GM19025 (cell line): ENCODE measurements at regions not wholly inside any gene's neighbourhood (a gene's known extent, or its start where the extent isn't known, plus 50 kb on each side); places are given as distances from the start of the nearest gene placed in this dataset.
"Not testable (repeated sequence)": the region's sequence is repeated elsewhere in the genome, so short reads cannot be mapped to it uniquely, and the experiment has no call there.

Experiments
- ATAC-seq: cut with Tn5 transposase; IDR thresholded peaks from one replicate; pipeline ENCODE4 v1.9.1; 2021; ENCODE audit warnings: mild to moderate bottlenecking, low read depth, moderate library complexity; ENCODE audit not compliant: unreplicated experiment

DNA sequence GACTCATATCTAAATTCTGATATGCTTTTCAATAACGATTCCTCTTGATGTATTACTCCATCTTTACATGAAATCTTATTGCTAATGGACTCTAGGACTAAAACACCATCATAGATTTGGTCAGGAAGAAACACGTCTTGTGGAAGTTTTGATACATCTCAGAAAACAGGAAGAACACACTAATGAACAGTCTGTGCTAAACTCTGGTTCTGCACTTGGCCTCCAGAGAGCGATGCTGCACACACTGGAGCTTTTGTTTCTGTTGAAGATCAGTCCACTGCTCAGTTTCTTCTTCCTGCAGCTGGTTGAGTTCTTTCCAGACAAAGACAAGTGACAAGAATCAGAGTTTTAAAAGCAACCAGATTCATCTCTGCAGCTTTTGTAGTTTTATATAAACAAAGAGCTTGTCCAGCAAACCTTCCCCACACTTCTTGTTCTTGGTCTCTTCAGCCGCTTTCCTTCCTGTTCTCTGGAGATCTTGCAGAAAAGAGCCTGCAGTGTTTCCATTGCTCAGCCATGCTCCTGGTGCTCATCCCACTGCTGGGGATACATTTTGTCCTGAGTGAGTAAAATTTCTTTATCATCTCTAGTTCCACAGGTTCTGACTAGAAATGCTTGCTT, 229.1 kb upstream of the OR4E1 start:
- no peak for ATAC-seq

DNA sequence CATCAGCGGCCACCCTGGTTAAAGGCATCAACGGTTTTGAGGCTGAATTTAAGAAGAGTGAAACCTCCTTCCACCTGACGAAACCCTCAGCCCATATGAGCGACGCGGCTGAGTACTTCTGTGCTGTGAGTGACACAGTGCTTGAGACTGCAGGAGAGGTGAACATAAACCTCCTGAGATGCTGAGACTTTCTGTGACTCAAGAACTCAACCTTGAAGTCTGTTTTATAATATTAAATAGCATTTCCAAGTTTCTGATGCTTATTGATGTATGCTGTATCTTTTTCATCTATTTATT, 221.2 kb upstream of the OR4E1 start:
- ATAC-seq: not testable (repeated sequence)

DNA sequence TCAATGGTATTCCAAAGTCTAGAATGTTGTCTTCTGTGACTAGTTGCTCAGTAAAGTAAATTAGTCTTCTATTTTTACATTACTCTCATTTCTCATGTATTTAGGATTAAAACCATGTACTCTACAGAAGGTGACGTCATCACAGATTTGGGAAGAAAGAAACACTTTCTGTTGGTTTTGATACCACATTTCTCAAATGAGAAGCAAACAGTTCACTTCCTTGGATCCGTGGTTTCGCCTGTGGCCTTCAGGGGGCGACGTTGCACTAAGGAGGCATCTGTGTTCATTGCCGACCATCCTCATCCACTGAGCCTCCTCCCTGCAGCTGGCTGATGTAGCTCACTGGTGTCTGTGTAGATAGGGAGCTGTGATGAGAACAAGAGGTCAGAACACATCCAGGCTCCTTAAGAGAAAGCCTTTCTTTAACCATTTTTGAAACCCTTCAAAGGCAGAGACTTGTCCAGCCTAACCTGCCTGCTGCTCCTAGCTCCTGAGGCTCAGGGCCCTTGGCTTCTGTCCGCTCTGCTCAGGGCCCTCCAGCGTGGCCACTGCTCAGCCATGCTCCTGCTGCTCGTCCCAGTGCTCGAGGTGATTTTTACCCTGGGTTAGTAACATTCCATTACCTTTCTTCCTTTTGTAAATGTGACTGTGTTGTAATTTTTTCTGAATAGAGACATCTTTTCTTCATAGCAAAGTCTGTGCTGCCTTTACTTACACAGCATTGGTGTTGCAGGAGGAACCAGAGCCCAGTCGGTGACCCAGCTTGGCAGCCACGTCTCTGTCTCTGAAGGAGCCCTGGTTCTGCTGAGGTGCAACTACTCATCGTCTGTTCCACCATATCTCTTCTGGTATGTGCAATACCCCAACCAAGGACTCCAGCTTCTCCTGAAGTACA, 220.6 kb upstream of the OR4E1 start:
- no peak for ATAC-seq

DNA sequence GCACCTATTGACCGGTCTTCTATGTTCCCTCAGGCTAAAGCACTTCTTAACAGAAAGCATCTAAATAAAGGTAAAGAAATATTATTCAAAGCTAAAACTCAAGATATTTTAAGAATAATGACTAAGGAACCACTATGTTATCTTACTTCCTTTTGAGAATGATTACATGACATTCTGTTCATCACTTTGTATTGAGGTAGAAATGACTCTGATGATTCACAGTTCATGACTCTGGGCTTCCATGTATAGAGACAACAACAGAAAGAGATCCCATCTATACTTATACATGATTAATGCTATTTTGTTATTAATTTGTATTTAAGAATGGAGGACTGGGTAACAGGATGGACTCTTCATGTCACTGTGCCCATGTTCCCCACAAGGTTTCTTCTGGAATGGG, 218.3 kb upstream of the OR4E1 start:
- ATAC-seq: no peak

DNA sequence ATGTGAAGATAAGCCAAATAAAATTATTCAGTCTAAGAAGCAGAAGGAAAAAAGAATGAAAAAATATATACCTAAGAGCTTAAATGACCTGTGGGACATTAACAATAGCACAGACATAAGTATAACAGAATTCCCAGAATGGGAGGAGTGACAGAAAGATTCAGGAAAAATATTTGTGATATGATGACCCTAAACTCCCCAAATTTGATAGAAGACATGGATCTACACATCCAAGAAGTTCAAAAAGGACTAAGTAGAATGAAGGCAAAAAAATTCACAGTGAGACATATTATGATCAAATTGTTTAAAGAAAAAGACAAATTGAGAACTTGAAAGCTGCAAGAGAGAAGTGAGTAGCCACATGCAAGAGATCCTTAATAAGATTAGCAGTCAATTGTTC, 211.4 kb upstream of the OR4E1 start:
- no peak for ATAC-seq

DNA sequence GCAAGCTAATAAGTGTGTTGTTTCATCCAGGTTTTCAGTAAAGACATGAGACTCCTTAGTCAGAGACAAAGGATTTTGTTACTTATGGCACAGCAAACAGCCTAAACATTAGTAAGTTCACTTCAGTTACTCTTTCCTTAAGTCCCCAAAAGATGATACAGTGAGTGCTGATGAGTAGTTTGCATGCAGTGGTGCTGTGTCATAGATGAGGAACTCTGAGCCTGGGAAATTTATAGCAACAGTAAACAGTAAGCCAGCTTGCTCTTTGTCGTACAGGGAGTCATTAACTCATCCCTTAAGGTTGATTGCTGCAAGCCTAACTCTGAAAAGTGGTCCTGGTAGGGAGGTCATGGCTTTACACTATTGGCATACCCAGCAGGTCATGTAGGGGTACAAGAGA, 208.6 kb upstream of the OR4E1 start:
- no peak for ATAC-seq

DNA sequence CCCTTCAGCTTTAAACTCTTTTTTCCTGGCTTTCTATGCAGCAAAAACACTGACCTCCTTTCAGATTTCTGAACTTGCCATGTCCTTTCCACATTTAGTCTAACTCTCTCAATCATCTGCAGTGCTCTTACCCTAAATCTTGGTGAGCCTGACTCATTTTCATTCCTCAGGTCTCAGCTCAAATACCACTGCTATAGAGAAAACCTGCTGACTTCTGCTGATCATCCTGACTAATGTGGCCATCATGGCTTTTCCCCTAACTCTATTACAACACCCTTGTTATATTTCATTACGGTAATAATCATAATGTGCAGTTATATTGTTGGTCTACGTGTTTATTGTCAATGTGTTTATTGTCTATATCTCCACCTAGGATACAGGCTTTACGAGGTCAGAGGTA, 207.3 kb upstream of the OR4E1 start:
- no peak for ATAC-seq

DNA sequence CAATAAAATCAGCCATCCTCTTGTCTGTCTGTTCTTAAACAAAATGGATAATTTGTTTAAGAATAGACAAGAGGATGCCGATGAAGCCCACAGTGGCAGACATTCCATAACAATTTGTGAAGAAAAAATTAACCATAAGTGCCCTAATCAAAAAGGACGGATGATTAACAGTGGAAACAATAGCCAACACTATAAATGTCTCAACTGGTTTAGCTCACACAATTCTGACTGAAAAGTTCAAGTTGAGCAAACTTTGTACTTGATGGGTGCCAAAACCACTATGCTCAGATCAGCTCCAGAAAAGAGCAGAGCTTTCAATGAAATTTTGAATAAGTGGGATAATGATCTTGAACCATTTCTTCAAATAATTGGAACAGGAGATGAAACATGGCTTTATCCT, 202.2 kb upstream of the OR4E1 start:
- no peak for ATAC-seq

DNA sequence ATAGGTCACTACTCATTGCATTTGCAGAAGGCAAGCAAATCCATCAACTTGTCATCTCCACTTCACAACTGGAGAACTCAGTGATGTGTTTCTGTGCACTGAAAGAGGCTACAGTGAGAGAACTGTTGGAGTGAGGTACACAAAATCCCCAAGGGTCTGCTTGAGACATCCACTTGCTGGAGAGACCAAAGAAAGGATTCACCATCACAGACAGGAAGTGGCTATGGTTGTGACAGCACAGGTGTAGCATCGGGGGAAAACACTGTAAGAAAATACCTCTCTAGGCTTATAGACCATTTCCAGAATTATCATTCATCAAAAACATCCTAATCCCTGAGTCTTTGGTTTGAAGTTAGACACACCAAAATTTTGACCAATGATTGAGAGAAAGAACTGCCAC, 201.3 kb upstream of the OR4E1 start:
- no peak for ATAC-seq

DNA sequence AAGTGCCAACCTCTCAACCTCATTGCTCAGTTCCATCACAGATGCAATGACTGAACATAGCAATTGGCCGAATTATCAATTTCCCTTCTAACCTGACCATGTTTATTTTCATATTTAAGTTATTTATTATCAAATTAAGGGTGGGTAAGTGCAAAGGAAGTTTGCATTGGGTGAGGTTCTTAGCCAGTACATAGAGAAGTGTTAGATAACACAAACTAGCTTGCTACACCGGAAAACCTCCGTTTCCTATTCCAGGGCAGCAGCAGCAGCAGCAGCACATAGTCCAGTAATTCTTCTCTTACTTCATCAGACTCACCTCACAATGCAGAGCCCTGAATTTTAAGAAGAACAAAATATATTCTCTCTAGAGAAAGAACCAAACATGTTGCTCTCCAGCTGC, 200.5 kb upstream of the OR4E1 start:
- no peak for ATAC-seq

DNA sequence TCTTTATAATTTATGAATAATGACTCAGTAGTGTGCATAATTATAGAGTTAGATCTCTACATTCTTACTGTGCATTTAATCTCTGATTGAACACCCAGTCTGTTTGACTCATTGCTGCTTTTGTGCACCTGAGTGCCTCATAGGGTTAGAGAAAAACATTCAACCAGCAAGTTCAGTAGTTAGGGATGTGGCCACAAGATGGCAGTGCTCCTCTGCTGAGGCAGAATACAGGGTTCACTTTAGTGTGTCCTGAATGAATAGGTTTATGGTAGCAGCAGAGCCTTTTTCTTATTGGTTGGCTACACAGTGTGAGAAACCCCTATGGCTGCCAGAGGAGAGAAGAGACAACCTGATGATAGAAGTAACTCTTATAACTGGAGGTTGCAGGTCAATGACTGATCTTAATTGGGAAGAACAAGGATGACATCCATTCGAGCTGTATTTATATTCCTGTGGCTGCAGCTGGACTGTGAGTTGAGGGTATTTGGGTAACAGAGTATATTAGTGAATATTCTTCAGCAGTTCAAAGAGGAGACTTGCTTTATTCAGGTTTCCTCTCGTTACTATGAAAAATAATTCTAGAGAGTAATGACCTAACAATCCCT, 194.9 kb upstream of the OR4E1 start:
- ATAC-seq: peak; percentile 64

DNA sequence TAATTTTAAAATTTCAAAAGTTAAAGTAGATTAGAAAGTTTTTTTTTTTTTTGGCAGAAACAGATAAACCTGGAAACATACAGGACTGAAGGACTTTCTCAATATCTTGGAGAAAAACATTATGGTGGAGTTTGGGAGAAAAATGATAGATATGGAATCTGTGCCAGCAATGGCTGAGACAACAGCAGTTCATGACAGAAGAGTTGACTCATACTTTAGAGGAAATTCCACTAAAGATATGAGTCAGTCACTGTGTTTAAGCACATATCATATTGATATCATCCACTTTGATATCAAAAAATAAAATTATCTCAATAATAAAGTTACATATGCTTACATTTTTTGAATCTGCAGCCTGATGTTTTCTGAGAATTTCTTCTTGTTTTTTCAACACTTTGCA, 193.9 kb upstream of the OR4E1 start:
- no peak for ATAC-seq

DNA sequence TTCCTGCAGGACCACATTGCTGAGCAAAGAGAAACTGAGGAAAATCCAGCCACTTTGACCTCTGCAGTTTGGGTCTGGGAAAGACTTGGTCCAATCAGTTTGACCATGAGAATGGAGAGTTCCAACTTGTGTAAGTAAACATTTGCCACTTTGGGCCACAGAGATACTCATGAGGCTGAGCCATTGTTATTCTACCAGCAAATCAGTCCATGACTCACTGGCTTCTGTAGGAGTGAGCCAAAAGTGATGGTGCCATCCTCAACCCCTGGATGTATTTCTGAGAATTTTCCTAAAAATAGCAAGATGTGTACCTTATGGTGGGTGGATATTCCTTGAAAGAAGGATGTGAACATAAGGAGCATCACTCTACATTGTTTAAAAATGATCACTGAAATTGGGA, 192.9 kb upstream of the OR4E1 start:
- no peak for ATAC-seq

DNA sequence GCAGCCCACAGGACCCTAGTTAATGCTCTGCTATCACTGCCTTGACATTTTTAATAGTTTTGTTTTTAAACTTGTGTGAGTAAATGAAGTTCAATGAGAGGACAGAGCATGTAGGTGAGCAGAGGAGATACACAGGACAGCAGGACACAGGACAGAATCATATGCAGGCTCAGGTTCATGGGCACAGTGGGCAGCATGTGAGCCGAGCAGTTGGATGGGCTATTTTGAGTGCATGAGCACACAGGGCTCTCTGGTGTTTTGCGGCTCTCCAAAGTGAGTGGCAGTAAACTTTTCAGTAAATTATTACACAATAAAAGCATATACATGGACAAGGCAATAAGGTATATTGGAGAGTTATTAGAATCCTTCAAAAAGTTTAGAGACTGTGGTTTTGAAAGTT, 189.7 kb upstream of the OR4E1 start:
- ATAC-seq: no peak

DNA sequence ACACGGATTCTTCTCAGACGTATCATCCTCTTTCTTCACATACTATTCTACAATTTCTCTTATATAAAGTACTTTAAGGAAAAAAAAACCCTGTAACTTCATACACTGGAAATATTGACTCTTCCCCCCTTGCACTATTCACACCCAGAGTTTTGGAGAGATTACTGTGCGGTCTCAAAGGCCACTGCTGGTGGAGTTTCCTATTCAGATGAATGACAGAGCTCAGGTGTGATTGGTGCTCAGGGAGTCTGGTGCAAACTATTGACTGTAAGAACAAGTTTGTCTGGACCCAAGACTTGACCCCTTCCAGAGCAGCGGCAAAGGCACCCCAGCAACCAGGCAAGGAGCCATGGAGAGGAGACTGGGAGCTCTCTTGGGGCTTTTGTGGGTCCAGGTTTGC, 187.5 kb upstream of the OR4E1 start:
- ATAC-seq: no peak

DNA sequence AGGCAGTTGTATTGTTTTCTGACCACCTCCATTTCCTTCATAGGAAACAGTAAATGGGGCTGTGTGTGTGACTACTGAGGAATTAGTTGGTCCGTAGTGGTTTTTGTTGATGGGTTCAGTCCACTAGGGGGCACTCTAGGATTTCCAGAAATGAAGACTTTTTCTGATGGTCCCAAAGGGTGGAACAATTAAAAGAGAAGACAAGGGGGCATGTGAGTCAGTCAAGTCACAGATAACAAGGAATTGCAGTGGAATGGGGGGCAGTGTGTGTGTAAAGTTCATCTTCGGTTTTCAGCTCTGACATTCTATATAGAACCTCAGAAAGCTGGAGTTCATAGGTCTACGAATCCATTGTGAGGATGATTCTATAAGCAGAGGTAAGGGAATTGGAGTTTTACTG, 186.6 kb upstream of the OR4E1 start:
- ATAC-seq: no peak

DNA sequence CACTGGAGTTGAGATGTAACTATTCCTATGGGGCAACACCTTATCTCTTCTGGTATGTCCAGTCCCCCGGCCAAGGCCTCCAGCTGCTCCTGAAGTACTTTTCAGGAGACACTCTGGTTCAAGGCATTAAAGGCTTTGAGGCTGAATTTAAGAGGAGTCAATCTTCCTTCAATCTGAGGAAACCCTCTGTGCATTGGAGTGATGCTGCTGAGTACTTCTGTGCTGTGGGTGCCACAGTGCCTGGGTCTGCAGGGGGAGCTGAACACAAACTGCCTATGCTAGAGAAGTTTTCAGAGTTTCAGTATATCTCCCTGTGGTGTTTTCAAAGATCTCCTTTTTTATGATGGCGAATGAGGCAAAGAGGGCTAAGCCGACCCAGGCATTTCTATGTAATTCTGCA, 179.2 kb upstream of the OR4E1 start:
- no peak for ATAC-seq

DNA sequence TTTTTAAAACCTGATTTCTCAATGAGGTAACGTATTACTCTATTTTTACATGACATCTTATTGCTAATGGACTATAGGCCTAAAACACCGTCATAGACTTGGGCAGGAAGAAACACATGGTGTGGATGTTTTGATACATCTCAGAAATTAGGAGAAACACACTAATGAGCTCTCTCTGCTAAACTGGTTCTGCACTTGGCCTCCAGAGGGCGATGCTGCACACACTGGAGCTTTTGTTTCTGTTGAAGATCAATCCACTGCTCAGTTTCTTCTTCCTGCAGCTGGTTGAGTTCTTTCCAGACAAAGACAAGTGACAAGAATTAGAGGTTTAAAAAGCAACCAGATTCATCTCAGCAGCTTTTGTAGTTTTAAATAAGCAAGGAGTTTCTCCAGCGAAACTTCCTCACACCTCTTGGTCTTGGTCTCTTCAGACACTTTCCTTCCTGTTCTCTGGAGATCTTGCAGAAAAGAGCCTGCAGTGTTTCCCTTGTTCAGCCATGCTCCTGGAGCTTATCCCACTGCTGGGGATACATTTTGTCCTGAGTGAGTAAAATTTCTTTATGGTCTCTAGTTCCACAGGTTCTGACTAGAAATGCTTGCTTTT, 178.5 kb upstream of the OR4E1 start:
- no peak for ATAC-seq

DNA sequence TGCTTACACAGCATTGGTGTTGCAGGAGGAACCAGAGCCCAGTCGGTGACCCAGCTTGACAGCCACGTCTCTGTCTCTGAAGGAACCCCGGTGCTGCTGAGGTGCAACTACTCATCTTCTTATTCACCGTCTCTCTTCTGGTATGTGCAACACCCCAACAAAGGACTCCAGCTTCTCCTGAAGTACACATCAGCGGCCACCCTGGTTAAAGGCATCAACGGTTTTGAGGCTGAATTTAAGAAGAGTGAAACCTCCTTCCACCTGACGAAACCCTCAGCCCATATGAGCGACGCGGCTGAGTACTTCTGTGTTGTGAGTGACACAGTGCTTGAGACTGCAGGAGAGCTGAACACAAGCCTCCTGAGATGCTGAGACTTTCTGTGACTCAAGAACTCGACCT, 173.3 kb upstream of the OR4E1 start:
- not testable (repeated sequence) for ATAC-seq

DNA sequence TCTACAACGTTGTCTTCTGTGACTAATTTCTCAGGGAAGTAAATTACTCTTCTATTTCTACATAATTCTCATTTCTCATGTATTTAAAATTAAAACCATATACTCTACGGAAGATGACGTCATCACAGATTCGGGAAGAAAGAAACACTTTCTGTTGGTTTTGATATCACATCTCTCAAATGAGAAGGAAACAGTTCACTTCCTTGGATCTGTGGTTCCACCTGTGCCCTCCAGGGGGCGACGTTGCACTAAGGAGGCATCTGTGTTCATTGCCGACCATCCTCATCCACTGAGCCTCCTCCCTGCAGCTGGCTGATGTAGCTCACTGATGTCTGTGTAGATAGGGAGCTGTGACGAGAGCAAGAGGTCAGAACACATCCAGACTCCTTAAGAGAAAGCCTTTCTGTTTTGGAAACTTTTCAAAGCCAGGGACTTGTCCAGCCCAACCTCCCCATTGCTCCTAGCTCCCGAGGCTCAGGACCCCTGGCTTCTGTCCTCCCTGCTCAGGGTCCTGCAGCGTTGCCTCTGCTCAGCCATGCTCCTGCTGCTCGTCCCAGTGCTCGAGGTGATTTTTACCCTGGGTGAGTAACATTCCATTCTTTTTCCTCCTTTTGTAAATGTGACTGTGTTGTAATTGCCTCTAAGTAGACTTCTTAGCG, 172.7 kb upstream of the OR4E1 start:
- no peak for ATAC-seq

DNA sequence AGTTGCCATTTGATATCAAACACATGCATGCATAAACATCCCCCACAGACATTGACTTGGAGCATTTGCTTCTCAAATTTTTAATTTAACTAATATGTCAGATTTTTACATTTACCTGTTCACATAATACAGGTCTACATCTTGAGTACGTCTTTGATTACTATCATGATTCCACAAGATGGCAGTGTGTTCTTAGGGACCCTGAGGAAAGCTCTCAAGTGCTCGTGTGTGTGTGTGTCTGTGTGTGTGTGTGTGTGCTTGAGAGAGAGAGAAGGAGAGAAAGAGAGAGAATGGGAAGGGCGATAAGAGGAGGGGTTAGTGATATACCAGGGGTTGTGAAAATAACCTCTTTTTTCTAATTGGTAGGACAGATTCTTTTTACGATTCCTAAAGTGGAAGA, 167.1 kb upstream of the OR4E1 start:
- no peak for ATAC-seq
